DOHH2 (cell line): ENCODE measurements at regions not wholly inside any gene's neighbourhood (a gene's known extent, or its start where the extent isn't known, plus 50 kb on each side); places are given as distances from the start of the nearest gene placed in this dataset.

ENCODE experiments used
- H3F3A ChIP-seq: fragments of 200-600 bp; sonication (generic), shearing (Covaris generic); 2 replicates; pipeline ENCODE4 v1.6.0; 2016; ENCODE audit warnings: antibody characterized with exemption, mild to moderate bottlenecking; ENCODE audit not compliant: control insufficient read depth, insufficient read depth
- H3K27ac ChIP-seq: fragments of 200-600 bp; sonication (generic); 2 replicates; pipeline ENCODE4 v1.5.1; 2014; ENCODE audit warnings: low read depth, mild to moderate bottlenecking, low read length, moderate library complexity
- H3K27me3 ChIP-seq: fragments of 200-600 bp; sonication (generic); 2 replicates; pipeline ENCODE4 v1.6.1; 2014; ENCODE audit warnings: mild to moderate bottlenecking, low read length, mixed read lengths; ENCODE audit not compliant: control insufficient read depth
- H3K36me3 ChIP-seq: fragments of 200-600 bp; sonication (generic); 2 replicates; pipeline ENCODE4 v1.6.1; 2014; ENCODE audit warnings: mild to moderate bottlenecking, low read length, moderate library complexity, mixed read lengths; ENCODE audit not compliant: control insufficient read depth
- H3K4me1 ChIP-seq: fragments of 200-600 bp; sonication (generic); 2 replicates; pipeline ENCODE4 v1.6.1; 2014; ENCODE audit warnings: mild to moderate bottlenecking, low read length, mixed read lengths; ENCODE audit not compliant: control insufficient read depth
- H3K4me2 ChIP-seq: fragments of 200-600 bp; sonication (generic); 2 replicates; pipeline ENCODE4 v1.6.0; 2014; ENCODE audit warnings: mild to moderate bottlenecking, low read length, moderate library complexity
- H3K4me3 ChIP-seq: fragments of 200-600 bp; sonication (generic); 2 replicates; pipeline ENCODE4 v1.5.1; 2014; ENCODE audit warnings: mild to moderate bottlenecking, low read length, mixed read lengths
- H3K79me2 ChIP-seq: fragments of 200-600 bp; sonication (generic); 2 replicates; pipeline ENCODE4 v1.6.1; 2014; ENCODE audit warnings: mild to moderate bottlenecking, low read length, mixed read lengths; ENCODE audit not compliant: control insufficient read depth
- H3K9me2 ChIP-seq: fragments of 200-600 bp; sonication (generic); replicated peaks from 2 replicates; pipeline ENCODE4 v1.6.1; 2014; ENCODE audit warnings: mild to moderate bottlenecking, low read length, mixed read lengths; ENCODE audit not compliant: control insufficient read depth
- H3K9me3 ChIP-seq: fragments of 200-600 bp; sonication (generic); 2 replicates; pipeline ENCODE4 v1.6.1; 2014; ENCODE audit warnings: antibody characterized with exemption, low read length, mixed read lengths; ENCODE audit not compliant: control insufficient read depth, insufficient read depth
- H4K20me1 ChIP-seq: fragments of 200-600 bp; sonication (generic); 2 replicates; pipeline ENCODE4 v1.6.0; 2014; ENCODE audit warnings: low read depth, mild to moderate bottlenecking, antibody characterized with exemption, low read length, moderate library complexity; ENCODE audit not compliant: control insufficient read depth, insufficient read depth
- CTCF ChIP-seq: fragments of 200-600 bp; sonication (generic); IDR thresholded peaks from one replicate; pipeline ENCODE4 v1.5.1; 2014; ENCODE audit warnings: antibody characterized with exemption, mild to moderate bottlenecking, low read depth, low read length; ENCODE audit not compliant: poor library complexity, severe bottlenecking
- EZH2phosphoT487 ChIP-seq: fragments of 200-600 bp; sonication (generic); IDR thresholded peaks from 2 replicates; pipeline ENCODE4 v1.6.1; 2017; ENCODE audit warnings: borderline replicate concordance, mild to moderate bottlenecking, antibody characterized with exemption, low read length, moderate library complexity, mixed read lengths

- H3K27ac ChIP-seq: no peak overlapping the region
- H3K79me2 ChIP-seq: no peaks in the 10 kb centered on the region
- no peaks in the 10 kb centered on the region for H3K9me3 ChIP-seq
- no peaks in the 10 kb centered on the region for H3K36me3 ChIP-seq
- no peaks in the 10 kb centered on the region for H4K20me1 ChIP-seq
- TF ChIP-seq EZH2phosphoT487: no peak
- peak; percentile 79 for TF ChIP-seq CTCF
- H3K9me2 ChIP-seq: no peaks in the 10 kb centered on the region
- H3K4me3 ChIP-seq: 0 out of 2 replicates have a peak overlapping the region, but pooled peaks have one; percentile 8
- H3K27me3 ChIP-seq: no peaks in the 10 kb centered on the region
- H3F3A ChIP-seq: no peaks in the 10 kb centered on the region
- peak overlapping the region; percentile 18; the same call in 1 of the 2 replicates for H3K4me2 ChIP-seq
- peaks cover 5% of the 10 kb centered on the region for H3K4me1 ChIP-seq
Observed at GRCh38 chr3:117019082-117019713, 309.6 kb downstream of the TUSC7 start.

- no peak for TF ChIP-seq CTCF
- TF ChIP-seq EZH2phosphoT487: no peak
- Histone ChIP-seq H3K9me3 (no peaks in the 10 kb centered on the region), H3K4me2 (no peak overlapping the region), H3K36me3 (no peaks in the 10 kb centered on the region), H3K4me1 (no peaks in the 10 kb centered on the region), H3K27me3 (no peaks in the 10 kb centered on the region), H4K20me1 (no peaks in the 10 kb centered on the region), H3K27ac (no peak overlapping the region), H3F3A (no peaks in the 10 kb centered on the region), H3K9me2 (no peaks in the 10 kb centered on the region), H3K79me2 (no peaks in the 10 kb centered on the region), H3K4me3 (no peak overlapping the region)
Observed at GRCh38 chr3:117026401-117026800, 316.8 kb downstream of the TUSC7 start.

- Histone ChIP-seq H3K36me3 (no peaks in the 10 kb centered on the region), H3K27ac (no peak overlapping the region), H3K9me2 (no peaks in the 10 kb centered on the region), H3K4me2 (peak overlapping the region; percentile 37; the same call in 1 of the 2 replicates), H3K79me2 (no peaks in the 10 kb centered on the region), H4K20me1 (no peaks in the 10 kb centered on the region), H3K4me3 (no peak overlapping the region), H3K27me3 (no peaks in the 10 kb centered on the region), H3K4me1 (peaks cover 17% of the 10 kb centered on the region), H3F3A (no peaks in the 10 kb centered on the region), H3K9me3 (no peaks in the 10 kb centered on the region)
- TF ChIP-seq EZH2phosphoT487: no peak
- TF ChIP-seq CTCF: no peak
Observed at GRCh38 chr3:117035745-117036144, 326.2 kb downstream of the TUSC7 start.
